WI38 (cell line): ENCODE measurements at regions not wholly inside any gene's neighbourhood (a gene's known extent, or its start where the extent isn't known, plus 50 kb on each side); places are given as distances from the start of the nearest gene placed in this dataset.

Experiments
- H3K4me3 ChIP-seq: 2 replicates; pipeline ENCODE4 v1.5.1; 2011; ENCODE audit warnings: low read depth, mild to moderate bottlenecking, control low read depth, low read length
- TF ChIP-seq, protein P1 (sequence below): IDR thresholded peaks from 2 replicates; pipeline ENCODE4 v1.5.1; 2012; ENCODE audit warnings: low read depth, mild to moderate bottlenecking, control low read depth, low read length

DNA sequence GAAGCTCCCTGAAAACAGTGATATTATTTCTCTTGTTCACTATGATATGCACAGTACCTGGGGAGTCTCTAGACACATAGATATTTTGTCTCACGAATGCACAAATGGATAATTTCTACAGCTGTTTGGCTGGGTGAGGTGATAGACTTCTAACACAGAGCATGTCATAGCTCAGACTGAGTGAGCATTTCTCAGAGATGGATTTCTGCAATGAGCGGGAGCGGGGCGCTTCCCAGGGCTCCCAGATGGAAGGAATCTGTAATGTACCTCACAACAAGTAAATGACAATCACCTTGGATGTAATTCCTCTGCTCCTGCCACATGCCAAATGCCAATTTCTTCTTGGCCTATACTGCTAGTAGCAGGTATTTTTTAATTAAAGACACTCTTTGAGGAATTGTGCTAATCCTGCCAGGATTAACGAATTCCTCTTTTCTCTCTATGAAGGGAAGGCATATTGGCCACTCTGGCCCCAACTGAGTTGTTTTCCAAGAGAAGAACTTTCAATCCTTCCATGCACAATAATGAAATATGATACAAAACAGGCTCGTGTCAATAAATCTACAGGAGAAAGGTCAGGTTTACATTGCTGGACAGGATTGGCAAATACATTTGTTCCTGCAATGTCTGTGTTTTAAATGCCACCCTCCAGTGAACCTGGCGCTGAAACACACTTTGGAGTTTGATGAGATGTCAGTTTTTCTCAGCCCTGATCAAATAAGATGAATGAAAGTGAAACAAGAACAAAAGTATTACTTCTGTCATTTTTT is 185.3 kb downstream of the CBLN1 start:
- TF ChIP-seq, protein P1, sequence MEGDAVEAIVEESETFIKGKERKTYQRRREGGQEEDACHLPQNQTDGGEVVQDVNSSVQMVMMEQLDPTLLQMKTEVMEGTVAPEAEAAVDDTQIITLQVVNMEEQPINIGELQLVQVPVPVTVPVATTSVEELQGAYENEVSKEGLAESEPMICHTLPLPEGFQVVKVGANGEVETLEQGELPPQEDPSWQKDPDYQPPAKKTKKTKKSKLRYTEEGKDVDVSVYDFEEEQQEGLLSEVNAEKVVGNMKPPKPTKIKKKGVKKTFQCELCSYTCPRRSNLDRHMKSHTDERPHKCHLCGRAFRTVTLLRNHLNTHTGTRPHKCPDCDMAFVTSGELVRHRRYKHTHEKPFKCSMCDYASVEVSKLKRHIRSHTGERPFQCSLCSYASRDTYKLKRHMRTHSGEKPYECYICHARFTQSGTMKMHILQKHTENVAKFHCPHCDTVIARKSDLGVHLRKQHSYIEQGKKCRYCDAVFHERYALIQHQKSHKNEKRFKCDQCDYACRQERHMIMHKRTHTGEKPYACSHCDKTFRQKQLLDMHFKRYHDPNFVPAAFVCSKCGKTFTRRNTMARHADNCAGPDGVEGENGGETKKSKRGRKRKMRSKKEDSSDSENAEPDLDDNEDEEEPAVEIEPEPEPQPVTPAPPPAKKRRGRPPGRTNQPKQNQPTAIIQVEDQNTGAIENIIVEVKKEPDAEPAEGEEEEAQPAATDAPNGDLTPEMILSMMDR = no peak
- H3K4me3 ChIP-seq = no peak overlapping the region

DNA sequence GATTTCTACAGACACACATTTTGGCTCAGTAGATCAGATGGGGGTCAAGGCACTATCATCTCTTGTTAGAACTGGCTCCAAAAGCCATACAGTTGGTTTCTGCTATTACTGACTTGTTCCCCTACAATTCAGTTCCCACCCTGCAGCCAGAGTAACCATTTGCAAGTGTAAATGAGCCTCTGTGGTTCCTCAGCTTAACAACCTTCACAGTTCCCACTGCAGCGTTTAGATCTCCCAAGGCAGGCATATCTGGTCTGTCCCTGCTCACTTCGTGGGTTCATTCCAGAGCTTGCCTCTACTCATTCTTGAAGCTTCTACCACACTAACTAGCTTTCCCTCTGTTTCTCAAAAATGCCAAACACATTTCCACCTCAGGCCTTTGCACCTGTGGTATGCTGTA is 186.1 kb downstream of the CBLN1 start:
- H3K4me3 ChIP-seq = no peak overlapping the region
- TF ChIP-seq, protein P1 = no peak

DNA sequence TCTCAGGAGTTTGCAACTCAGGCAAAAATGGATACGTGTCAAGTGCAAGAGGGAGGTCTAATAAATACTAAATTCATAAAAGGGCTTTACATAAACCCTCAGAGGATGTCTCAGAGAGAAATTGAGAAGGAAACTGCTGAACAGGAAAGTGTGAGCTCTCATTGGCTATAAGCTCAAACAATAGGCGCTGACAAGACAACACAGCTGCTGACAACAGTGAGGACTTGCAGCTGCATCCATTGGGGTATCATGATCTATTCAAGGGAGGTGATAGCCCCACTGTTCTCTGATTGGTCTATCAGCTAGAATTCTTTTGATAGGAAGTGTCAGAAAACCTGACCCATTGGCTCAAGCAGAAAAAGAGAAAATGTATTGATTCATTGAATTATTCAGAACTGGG is 187.2 kb downstream of the CBLN1 start:
- TF ChIP-seq, protein P1 = no peak
- H3K4me3 ChIP-seq = no peak overlapping the region

DNA sequence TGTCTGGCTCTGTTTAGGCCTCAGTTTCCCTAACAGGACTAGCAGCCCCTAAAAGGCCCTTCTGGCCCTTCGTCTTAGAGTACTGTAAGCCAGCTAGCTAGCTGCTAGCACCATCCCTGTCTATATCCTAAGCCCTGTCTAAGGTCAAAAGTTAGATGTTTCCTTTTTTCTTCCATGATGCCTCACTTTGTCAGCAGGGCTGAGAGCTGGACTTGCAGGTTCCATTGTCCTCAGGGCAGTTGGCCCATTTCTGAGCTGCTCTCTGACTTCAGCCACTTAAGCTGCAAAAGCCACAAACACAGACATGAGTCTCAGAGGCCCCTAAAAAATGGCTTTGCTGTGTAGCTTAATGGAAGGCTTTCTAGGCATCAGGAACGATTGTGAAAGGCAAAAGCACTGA is 187.7 kb downstream of the CBLN1 start:
- TF ChIP-seq, protein P1 = no peak
- H3K4me3 ChIP-seq = no peak overlapping the region

DNA sequence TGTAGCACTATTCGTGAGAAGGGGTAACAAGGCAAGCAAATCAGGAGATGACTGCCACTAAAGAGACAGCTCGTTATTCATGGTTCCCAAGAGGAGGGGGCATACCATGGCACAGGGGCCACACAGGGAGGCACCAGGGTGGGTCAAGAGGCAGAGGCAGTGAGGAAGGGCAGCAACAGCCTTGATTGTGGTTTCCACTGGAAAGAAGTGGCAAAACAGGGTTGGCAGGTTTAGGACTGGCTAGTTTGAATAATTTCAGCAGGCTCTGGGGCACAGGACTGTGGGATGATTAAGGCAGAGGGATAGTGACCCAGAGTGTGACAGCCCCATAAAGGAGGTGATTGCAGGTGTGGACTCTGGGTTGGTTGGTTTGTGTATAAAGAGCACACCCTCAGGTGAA is 188.9 kb downstream of the CBLN1 start:
- no peak overlapping the region for H3K4me3 ChIP-seq
- TF ChIP-seq, protein P1 = no peak

DNA sequence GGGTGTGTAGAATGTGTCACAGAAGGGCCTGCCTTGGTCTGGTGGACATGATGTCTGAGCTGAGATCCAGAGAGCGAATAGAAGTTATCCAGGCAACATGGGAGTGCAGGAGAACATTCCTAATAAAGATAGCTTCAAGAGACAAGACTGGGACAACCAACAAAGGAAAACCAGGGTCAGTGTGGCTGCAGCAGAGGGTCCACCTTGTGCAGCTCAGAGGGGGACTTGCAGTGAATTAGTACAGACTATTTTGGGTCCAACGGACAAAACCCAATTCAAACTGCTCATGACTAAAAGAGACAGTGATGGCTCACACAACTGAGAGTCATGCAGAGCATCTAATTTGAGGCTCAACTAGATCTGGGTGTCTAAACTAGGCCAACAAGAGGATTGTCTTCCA is 192.1 kb downstream of the CBLN1 start:
- no peak overlapping the region for H3K4me3 ChIP-seq
- TF ChIP-seq, protein P1 = no peak

DNA sequence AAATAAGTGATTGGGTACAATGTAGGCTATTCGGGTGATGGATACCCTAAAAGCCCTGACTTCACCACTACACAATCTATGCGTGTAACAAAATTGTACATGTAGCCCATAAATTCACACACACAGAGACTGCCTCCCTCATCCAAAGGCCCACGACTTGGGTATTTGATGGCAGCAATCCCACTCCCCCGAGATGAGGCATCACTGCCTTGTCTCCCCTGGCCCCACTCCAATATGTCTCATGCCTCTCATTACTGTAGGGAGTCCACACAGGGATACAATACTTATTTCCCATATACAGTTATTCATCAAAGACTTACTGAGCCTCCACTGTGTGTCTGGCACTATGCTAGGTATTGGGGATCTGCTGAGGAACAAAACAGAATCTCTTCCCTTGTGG is 192.6 kb downstream of the CBLN1 start:
- no peak overlapping the region for H3K4me3 ChIP-seq
- TF ChIP-seq, protein P1 = no peak
